ENCODE measurements at regions not wholly inside any gene's neighbourhood (a gene's known extent, or its start where the extent isn't known, plus 50 kb on each side); places are given as distances from the start of the nearest gene placed in this dataset.
A peak's percentile ranks its signal among the peaks of the same experiment; 100 is the strongest.
"Not testable (repeated sequence)": the region's sequence is repeated elsewhere in the genome, so short reads cannot be mapped to it uniquely, and the experiment has no call there.

DNA sequence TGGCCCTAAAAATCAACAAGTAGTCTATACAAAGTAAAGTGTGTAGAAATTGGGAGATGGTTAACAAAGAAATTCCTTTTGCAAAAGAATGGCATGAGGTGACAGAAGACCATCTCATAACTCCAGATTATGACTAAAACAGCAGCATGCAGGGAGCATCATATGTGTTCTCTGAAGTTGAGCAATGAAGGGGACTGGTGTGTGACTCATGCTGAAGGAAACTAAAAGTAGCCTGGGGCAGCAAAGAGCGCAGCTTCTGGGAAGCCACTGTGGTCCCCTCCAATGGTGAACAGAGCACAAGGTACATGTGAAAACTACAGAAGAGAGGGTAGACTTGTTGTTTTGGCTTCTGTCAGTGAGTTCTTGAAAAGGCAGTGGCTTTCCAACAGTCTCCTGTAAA lies 133.4 kb downstream of the MACC1 start:
- Histone ChIP-seq H3K9me3 (ENCODE audit: control insufficient read depth, low read length) (no peaks in the 10 kb centered on the region), H3K4me1 (ENCODE audit: control insufficient read depth, insufficient read depth, low read length) (no peaks in the 10 kb centered on the region), H3K27ac (ENCODE audit: insufficient read depth, low read depth, low read length, poor library complexity, severe bottlenecking) (no peak overlapping the region), H3K36me3 (ENCODE audit: control insufficient read depth, insufficient read depth, low read length) (no peaks in the 10 kb centered on the region), H3K4me3 (ENCODE audit: insufficient read depth, low read depth, low read length) (no peak overlapping the region), H3K27me3 (ENCODE audit: control insufficient read depth, insufficient read depth, low read length, poor library complexity, severe bottlenecking) (no peaks in the 10 kb centered on the region)
- 94 to 96% methylated on average over 1 of the region's 1 CpG for WGBS, 2 experiments

DNA sequence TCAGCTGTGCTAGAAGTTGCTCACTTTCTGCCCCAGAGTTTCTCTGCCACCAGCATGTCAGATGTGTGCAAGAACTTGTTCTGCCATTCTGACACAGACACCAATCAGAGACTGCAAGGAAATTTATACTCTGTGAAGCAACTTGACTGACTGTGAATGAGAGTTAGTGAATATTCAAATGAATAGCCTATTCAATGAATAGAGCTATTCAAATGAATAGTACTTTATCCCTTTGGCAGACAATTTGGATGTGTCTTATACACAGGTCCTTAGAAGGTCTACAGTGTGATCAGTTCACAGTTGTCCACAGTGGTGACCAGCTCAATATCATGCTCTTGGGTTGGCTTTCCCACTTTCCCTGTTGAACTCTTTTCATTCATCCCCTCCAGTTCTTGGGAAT lies 138.1 kb downstream of the MACC1 start:
- H3K27me3 ChIP-seq (ENCODE audit: control insufficient read depth, insufficient read depth, low read length, poor library complexity, severe bottlenecking), result no peaks in the 10 kb centered on the region
- H3K27ac ChIP-seq (ENCODE audit: insufficient read depth, low read depth, low read length, poor library complexity, severe bottlenecking), result no peak overlapping the region
- no peak overlapping the region for H3K4me3 ChIP-seq (ENCODE audit: insufficient read depth, low read depth, low read length)
- H3K36me3 ChIP-seq (ENCODE audit: control insufficient read depth, insufficient read depth, low read length), result no peaks in the 10 kb centered on the region
- no peaks in the 10 kb centered on the region for H3K4me1 ChIP-seq (ENCODE audit: control insufficient read depth, insufficient read depth, low read length)
- H3K9me3 ChIP-seq (ENCODE audit: control insufficient read depth, low read length), result no peaks in the 10 kb centered on the region

DNA sequence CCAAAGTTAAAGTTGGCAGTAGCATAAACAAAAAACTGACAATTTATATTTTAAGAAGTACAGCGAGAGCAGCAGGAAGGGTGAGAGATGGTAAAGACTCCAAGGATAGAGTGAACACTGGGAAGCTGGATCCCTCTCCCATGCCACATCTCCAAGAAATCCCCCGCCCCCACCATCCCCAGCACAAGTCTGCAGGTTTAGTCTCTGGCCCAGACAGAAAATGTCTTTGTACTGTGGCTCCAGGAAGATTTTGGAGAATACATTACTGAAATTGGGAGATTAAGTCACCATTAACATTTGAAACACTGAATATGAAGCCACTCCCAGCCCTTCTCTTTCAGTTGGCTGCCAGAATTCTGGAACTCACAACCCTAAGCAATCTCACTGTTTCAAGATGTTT lies 140.3 kb downstream of the MACC1 start:
- no peaks in the 10 kb centered on the region for H3K4me1 ChIP-seq (ENCODE audit: control insufficient read depth, insufficient read depth, low read length)
- H3K4me3 ChIP-seq (ENCODE audit: insufficient read depth, low read depth, low read length), result no peak overlapping the region
- no peak overlapping the region for H3K27ac ChIP-seq (ENCODE audit: insufficient read depth, low read depth, low read length, poor library complexity, severe bottlenecking)
- 97 to 100% methylated on average over 1 to 2 of the region's 2 CpGs for WGBS, 2 experiments
- no peaks in the 10 kb centered on the region for H3K36me3 ChIP-seq (ENCODE audit: control insufficient read depth, insufficient read depth, low read length)
- no peaks in the 10 kb centered on the region for H3K27me3 ChIP-seq (ENCODE audit: control insufficient read depth, insufficient read depth, low read length, poor library complexity, severe bottlenecking)
- no peaks in the 10 kb centered on the region for H3K9me3 ChIP-seq (ENCODE audit: control insufficient read depth, low read length)

DNA sequence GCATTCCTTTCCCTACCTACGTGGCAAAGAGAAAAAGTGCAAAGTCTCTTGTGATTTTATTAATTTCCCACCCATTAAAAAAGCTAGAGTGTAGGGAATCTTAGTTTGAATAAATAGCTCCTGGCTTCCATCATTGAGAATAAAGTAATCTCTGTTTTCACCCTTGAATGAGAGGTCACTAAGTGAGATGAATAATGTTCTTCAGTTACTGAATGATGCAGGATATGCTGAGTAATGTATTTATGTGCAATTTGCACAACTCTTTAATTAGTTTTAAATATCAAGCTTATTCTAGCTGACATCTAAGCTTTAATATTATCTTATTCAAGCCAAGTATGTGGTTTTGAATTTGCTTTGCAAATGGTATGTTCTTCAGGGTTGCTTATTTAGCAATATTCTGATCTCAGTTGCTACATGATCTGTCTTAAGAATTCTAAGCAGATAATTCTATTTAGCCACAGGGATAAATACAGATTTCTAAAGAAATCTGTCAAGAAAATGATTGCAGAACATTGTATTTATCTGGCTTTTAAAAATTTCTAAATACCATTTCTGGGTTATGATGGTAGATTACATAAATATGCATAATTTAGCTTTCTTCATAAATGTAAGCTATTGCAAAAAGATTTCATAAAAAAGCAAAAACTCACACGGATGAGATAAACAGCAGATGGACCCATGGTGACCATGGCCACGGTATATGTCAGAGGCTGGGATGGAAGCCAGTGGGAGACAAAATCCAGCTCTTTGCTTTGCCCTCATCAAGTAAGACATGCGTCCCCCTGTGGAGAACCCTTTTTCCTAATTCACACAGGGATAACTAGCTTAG lies 141.0 kb downstream of the MACC1 start:
- Histone ChIP-seq H3K36me3 (ENCODE audit: control insufficient read depth, insufficient read depth, low read length) (no peaks in the 10 kb centered on the region), H3K4me1 (ENCODE audit: control insufficient read depth, insufficient read depth, low read length) (no peaks in the 10 kb centered on the region), H3K27ac (ENCODE audit: insufficient read depth, low read depth, low read length, poor library complexity, severe bottlenecking) (no peak overlapping the region), H3K27me3 (ENCODE audit: control insufficient read depth, insufficient read depth, low read length, poor library complexity, severe bottlenecking) (no peaks in the 10 kb centered on the region), H3K4me3 (ENCODE audit: insufficient read depth, low read depth, low read length) (no peak overlapping the region), H3K9me3 (ENCODE audit: control insufficient read depth, low read length) (no peaks in the 10 kb centered on the region)
- 74 to 79% methylated on average over 4 of the region's 4 CpGs for WGBS, 2 experiments

GRCh38 chr7:20075440-20075839 lies 141.7 kb downstream of the MACC1 start:
- Histone ChIP-seq H3K36me3 (ENCODE audit: control insufficient read depth, insufficient read depth, low read length) (no peaks in the 10 kb centered on the region), H3K4me1 (ENCODE audit: control insufficient read depth, insufficient read depth, low read length) (no peaks in the 10 kb centered on the region), H3K27ac (ENCODE audit: insufficient read depth, low read depth, low read length, poor library complexity, severe bottlenecking) (no peak overlapping the region), H3K27me3 (ENCODE audit: control insufficient read depth, insufficient read depth, low read length, poor library complexity, severe bottlenecking) (no peaks in the 10 kb centered on the region), H3K4me3 (ENCODE audit: insufficient read depth, low read depth, low read length) (no peak overlapping the region), H3K9me3 (ENCODE audit: control insufficient read depth, low read length) (no peaks in the 10 kb centered on the region)
- 88 to 90% methylated on average over 5 of the region's 5 CpGs for WGBS, 2 experiments

GRCh38 chr7:20068004-20068403 lies 149.2 kb downstream of the MACC1 start:
- H3K36me3 ChIP-seq (ENCODE audit: control insufficient read depth, insufficient read depth, low read length); H3K27ac ChIP-seq (ENCODE audit: insufficient read depth, low read depth, low read length, poor library complexity, severe bottlenecking); H3K27me3 ChIP-seq (ENCODE audit: control insufficient read depth, insufficient read depth, low read length, poor library complexity, severe bottlenecking); H3K4me3 ChIP-seq (ENCODE audit: insufficient read depth, low read depth, low read length); H3K4me1 ChIP-seq (ENCODE audit: control insufficient read depth, insufficient read depth, low read length); H3K9me3 ChIP-seq (ENCODE audit: control insufficient read depth, low read length): not testable (repeated sequence)
- 92 to 96% methylated on average over 5 of the region's 5 CpGs for WGBS, 2 experiments

DNA sequence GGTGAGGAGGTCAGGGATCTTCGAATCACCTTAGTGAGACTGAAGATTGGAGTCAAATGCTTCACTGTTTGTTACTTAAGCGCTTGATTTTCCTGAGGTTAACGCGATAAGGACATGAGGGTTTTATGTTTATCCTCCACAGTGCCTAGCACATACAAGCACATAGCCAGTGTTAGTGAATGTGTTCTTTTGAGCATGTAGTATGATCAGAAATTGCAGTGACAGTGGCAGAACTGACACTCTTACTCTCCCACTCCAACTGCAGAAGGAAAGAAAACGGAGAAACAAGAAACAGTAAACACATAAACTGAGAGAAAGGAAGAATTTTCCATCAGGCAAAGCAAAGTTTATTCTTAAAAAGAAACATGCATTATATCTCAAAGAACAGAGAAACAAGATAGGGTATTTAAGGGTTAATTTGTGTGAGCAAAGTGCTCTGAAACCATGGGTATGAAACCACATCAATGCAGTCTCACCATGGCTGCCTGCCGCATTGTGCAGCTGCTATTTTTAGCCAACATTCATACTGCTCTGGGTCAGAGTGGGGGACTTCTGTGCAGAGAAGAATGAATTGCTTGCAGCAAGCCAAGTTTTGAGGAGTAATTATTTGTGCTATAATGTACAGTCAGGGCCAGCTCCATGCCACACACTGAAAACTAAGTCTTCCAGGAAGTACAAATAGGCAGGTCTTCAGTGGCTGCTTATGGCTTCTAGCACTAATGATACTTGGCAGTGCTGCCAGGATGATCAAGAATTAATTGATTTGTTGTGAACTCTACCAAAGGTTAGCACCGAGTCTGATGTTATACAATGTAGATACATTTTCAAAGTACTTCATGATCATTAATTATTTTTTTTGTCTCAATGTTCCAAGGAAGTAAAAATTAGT lies 152.0 kb downstream of the MACC1 start:
- no peaks in the 10 kb centered on the region for H3K27me3 ChIP-seq (ENCODE audit: control insufficient read depth, insufficient read depth, low read length, poor library complexity, severe bottlenecking)
- peak overlapping the region; percentile 19 for H3K27ac ChIP-seq (ENCODE audit: insufficient read depth, low read depth, low read length, poor library complexity, severe bottlenecking)
- peaks cover 4% of the 10 kb centered on the region for H3K4me1 ChIP-seq (ENCODE audit: control insufficient read depth, insufficient read depth, low read length)
- H3K4me3 ChIP-seq (ENCODE audit: insufficient read depth, low read depth, low read length), result no peak overlapping the region
- no peaks in the 10 kb centered on the region for H3K9me3 ChIP-seq (ENCODE audit: control insufficient read depth, low read length)
- no peaks in the 10 kb centered on the region for H3K36me3 ChIP-seq (ENCODE audit: control insufficient read depth, insufficient read depth, low read length)
- 75 to 84% methylated on average over 5 to 6 of the region's 7 CpGs for WGBS, 2 experiments

DNA sequence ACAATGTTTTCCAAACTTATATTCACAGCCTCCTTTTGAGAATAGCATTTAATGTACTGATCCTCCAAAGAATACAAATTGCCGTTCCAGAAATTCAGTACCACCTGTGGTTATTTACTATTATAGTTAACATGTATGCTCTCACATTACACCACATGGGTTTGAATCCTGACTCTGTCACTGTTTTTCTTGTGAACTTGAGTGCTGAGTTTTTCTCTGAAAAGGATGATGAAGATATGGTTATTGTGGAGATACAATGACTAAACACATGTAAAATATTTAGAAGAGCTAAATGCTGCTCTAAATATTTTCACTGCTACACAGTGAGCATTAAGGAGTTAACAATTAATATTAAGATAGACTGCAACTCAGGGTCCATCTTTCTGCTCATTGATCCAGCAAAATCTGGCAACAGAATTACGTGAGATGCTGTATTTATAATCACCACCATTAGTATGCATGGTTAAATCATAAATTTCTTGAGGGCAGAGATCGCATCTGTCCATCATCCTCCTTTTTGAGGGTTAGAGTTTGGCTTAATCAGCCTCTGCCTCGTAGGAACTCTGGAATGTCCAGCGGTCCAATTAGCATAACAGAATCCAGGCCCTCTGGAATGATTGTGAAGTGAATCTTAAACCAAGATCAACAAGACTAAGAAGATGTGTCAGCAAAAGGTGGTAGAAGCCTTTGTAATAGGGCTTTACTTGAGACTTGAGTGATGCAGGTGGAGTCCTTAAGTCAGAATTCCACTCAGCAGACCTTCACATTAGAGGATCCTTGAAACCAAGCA lies 152.8 kb downstream of the MACC1 start:
- H3K9me3 ChIP-seq (ENCODE audit: control insufficient read depth, low read length), result no peaks in the 10 kb centered on the region
- no peak overlapping the region for H3K4me3 ChIP-seq (ENCODE audit: insufficient read depth, low read depth, low read length)
- H3K4me1 ChIP-seq (ENCODE audit: control insufficient read depth, insufficient read depth, low read length), result peaks cover 4% of the 10 kb centered on the region
- 71 to 78% methylated on average over 5 of the region's 5 CpGs for WGBS, 2 experiments
- no peaks in the 10 kb centered on the region for H3K27me3 ChIP-seq (ENCODE audit: control insufficient read depth, insufficient read depth, low read length, poor library complexity, severe bottlenecking)
- H3K27ac ChIP-seq (ENCODE audit: insufficient read depth, low read depth, low read length, poor library complexity, severe bottlenecking), result no peak overlapping the region
- H3K36me3 ChIP-seq (ENCODE audit: control insufficient read depth, insufficient read depth, low read length), result no peaks in the 10 kb centered on the region

- Histone ChIP-seq H3K36me3 (ENCODE audit: control insufficient read depth, insufficient read depth, low read length) (no peaks in the 10 kb centered on the region), H3K27ac (ENCODE audit: insufficient read depth, low read depth, low read length, poor library complexity, severe bottlenecking) (no peak overlapping the region), H3K27me3 (ENCODE audit: control insufficient read depth, insufficient read depth, low read length, poor library complexity, severe bottlenecking) (no peaks in the 10 kb centered on the region), H3K4me3 (ENCODE audit: insufficient read depth, low read depth, low read length) (no peak overlapping the region), H3K4me1 (ENCODE audit: control insufficient read depth, insufficient read depth, low read length) (peaks cover 4% of the 10 kb centered on the region), H3K9me3 (ENCODE audit: control insufficient read depth, low read length) (no peaks in the 10 kb centered on the region)
- 94 to 100% methylated on average over 1 of the region's 3 CpGs for WGBS, 2 experiments
Observed at GRCh38 chr7:20063644-20064043, 153.5 kb downstream of the MACC1 start.

DNA sequence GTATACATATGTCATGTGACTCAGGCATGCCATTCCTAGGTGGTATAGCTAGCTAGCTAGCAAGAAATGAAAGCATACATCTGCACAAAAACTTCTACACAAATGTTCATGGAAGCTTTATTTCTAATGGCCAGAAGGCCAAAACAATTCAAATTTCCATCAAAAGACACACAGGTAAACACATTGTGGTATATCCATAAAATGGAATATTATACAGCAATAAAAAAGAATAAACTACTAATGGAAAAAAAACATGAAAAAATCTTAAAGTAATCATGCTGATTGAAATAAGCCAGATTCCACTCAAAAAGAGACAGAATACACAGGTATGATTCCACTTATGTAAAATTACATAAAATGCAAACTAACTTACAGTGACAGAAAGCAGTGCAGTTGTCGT lies 154.3 kb downstream of the MACC1 start:
- Histone ChIP-seq H3K27ac (ENCODE audit: insufficient read depth, low read depth, low read length, poor library complexity, severe bottlenecking) (no peak overlapping the region), H3K9me3 (ENCODE audit: control insufficient read depth, low read length) (no peaks in the 10 kb centered on the region), H3K4me1 (ENCODE audit: control insufficient read depth, insufficient read depth, low read length) (peaks cover 4% of the 10 kb centered on the region), H3K36me3 (ENCODE audit: control insufficient read depth, insufficient read depth, low read length) (no peaks in the 10 kb centered on the region), H3K27me3 (ENCODE audit: control insufficient read depth, insufficient read depth, low read length, poor library complexity, severe bottlenecking) (no peaks in the 10 kb centered on the region), H3K4me3 (ENCODE audit: insufficient read depth, low read depth, low read length) (no peak overlapping the region)
- no CpG with 5 or more reads among the region's 1 CpG for WGBS, 2 experiments

All from ectodermal cell (in vitro differentiated cells).